ENCODE measurements at regions not wholly inside any gene's neighbourhood (a gene's known extent, or its start where the extent isn't known, plus 50 kb on each side); places are given as distances from the start of the nearest gene placed in this dataset.

GRCh38 chr18:8520266-8520665, 89.0 kb upstream of the RAB12 start:
- Histone ChIP-seq H3K9me1 (ENCODE audit: insufficient read depth, low read length) (no peaks in the 10 kb centered on the region), H2BK5ac (ENCODE audit: low read depth, low read length, poor library complexity, severe bottlenecking) (no peak overlapping the region), H3K4me2 (ENCODE audit: low read depth, low read length) (no peak overlapping the region), H4K8ac (ENCODE audit: low read depth in 2 of 2, low read length in 2 of 2) (no peak overlapping the region), H3K27ac (ENCODE audit: insufficient read depth, low read length) (no peak overlapping the region), H2AFZ (replicated peaks; ENCODE audit: low read length, poor library complexity) (no peak overlapping the region), H3K9ac (ENCODE audit: low read depth, low read length) (no peak overlapping the region), H2AK5ac (ENCODE audit: low read depth, low read length) (no peak overlapping the region), H4K91ac (ENCODE audit: insufficient read depth, low read depth, low read length) (no peak overlapping the region), H2BK120ac (ENCODE audit: low read depth, low read length) (no peak overlapping the region), H3K4me1 (ENCODE audit: control insufficient read depth, insufficient read depth, low read length) (no peaks in the 10 kb centered on the region), H3K9me3 (ENCODE audit: control insufficient read depth, insufficient read depth, low read length) (no peaks in the 10 kb centered on the region), H3K18ac (ENCODE audit: low read depth, low read length) (no peak overlapping the region), H3K14ac (replicated peaks; ENCODE audit: low read depth, low read length) (no peak overlapping the region), H3K23ac (ENCODE audit: low read depth, low read length) (no peak overlapping the region), H2BK20ac (ENCODE audit: low read depth, low read length) (no peak overlapping the region), H3K79me1 (ENCODE audit: low read depth in 1 of 2, low read length in 2 of 2) (no peaks in the 10 kb centered on the region), H2BK15ac (ENCODE audit: low read depth, low read length) (no peak overlapping the region), H3K4ac (ENCODE audit: low read depth, low read length) (no peak overlapping the region), H4K5ac (ENCODE audit: low read depth, low read length) (no peak overlapping the region), H3K56ac (ENCODE audit: extremely low read depth, insufficient read depth, low read length) (no peak overlapping the region), H3K4me3 (ENCODE audit: insufficient read depth, low read depth, low read length) (no peak overlapping the region), H3K36me3 (ENCODE audit: control insufficient read depth, insufficient read depth, low read length) (no peaks in the 10 kb centered on the region), H4K20me1 (ENCODE audit: insufficient read depth, low read length) (no peaks in the 10 kb centered on the region), H3K27me3 (ENCODE audit: control insufficient read depth, insufficient read depth, low read length) (peaks cover 11% of the 10 kb centered on the region), H2AK9ac (replicated peaks; ENCODE audit: low read depth, low read length, poor library complexity) (no peak overlapping the region)
- ATAC-seq (ENCODE audit: low read depth) (no peak), DNase-seq (no peak)
- WGBS, 2 experiments (ENCODE audit: extremely low coverage in 2 of 2, insufficient read length in 1 of 2), result no CpG with 5 or more reads among the region's 1 CpG
- dilution Hi-C loops (cut with HindIII; ENCODE audit: low sequenced_read_pairs, unreplicated experiment) (no loop called here), intact Hi-C loops (cut with micrococcal nuclease) (no loop called here), in situ Hi-C loops (cut with MboI; ENCODE audit: low sequenced_read_pairs) (no loop called here)
- no peak for TF ChIP-seq NFE2L2 (IDR thresholded peaks at IDR 0.05; ENCODE audit: low read depth, low read length)
- no peak for TF ChIP-seq MAFK (IDR thresholded peaks at IDR 0.05; ENCODE audit: low read depth, low read length)
- no peak for TF ChIP-seq USF2 (IDR thresholded peaks at IDR 0.05; ENCODE audit: low read depth, low read length)
- TF ChIP-seq, protein P1, sequence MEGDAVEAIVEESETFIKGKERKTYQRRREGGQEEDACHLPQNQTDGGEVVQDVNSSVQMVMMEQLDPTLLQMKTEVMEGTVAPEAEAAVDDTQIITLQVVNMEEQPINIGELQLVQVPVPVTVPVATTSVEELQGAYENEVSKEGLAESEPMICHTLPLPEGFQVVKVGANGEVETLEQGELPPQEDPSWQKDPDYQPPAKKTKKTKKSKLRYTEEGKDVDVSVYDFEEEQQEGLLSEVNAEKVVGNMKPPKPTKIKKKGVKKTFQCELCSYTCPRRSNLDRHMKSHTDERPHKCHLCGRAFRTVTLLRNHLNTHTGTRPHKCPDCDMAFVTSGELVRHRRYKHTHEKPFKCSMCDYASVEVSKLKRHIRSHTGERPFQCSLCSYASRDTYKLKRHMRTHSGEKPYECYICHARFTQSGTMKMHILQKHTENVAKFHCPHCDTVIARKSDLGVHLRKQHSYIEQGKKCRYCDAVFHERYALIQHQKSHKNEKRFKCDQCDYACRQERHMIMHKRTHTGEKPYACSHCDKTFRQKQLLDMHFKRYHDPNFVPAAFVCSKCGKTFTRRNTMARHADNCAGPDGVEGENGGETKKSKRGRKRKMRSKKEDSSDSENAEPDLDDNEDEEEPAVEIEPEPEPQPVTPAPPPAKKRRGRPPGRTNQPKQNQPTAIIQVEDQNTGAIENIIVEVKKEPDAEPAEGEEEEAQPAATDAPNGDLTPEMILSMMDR (conservative IDR thresholded peaks at IDR 0.05; ENCODE audit: low read depth, low read length), result no peak
- TF ChIP-seq, protein P2, sequence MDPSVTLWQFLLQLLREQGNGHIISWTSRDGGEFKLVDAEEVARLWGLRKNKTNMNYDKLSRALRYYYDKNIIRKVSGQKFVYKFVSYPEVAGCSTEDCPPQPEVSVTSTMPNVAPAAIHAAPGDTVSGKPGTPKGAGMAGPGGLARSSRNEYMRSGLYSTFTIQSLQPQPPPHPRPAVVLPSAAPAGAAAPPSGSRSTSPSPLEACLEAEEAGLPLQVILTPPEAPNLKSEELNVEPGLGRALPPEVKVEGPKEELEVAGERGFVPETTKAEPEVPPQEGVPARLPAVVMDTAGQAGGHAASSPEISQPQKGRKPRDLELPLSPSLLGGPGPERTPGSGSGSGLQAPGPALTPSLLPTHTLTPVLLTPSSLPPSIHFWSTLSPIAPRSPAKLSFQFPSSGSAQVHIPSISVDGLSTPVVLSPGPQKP (IDR thresholded peaks at IDR 0.05; ENCODE audit: borderline replicate concordance, low read depth, low read length), result no peak
- TF ChIP-seq RCOR1 (IDR thresholded peaks at IDR 0.05; ENCODE audit: insufficient replicate concordance, low read length), result no peak
- no peak for TF ChIP-seq POLR2A (IDR thresholded peaks at IDR 0.05; ENCODE audit: low read depth, low read length)
- no peak for TF ChIP-seq CHD1 (IDR thresholded peaks at IDR 0.05; ENCODE audit: low read depth, low read length)
- TF ChIP-seq CEBPB (IDR thresholded peaks at IDR 0.05; ENCODE audit: low read depth, low read length), result no peak
- TF ChIP-seq MXI1 (IDR thresholded peaks at IDR 0.05; ENCODE audit: borderline replicate concordance, low read depth, low read length), result no peak
- no peak for TF ChIP-seq RFX5 (IDR thresholded peaks at IDR 0.05; ENCODE audit: low read depth, low read length)
- TF ChIP-seq SMC3 (IDR thresholded peaks at IDR 0.05; ENCODE audit: low read depth, low read length), result no peak
- no peak for TF ChIP-seq MAZ (IDR thresholded peaks at IDR 0.05; ENCODE audit: borderline replicate concordance, low read depth, low read length)
- CTCF ChIA-PET, result no interaction called here
- no TSS peak for BruUV-seq (replicated peaks)
- POLR2A ChIA-PET (ENCODE audit: unreplicated experiment), result no interaction called here
